ENCODE measurements at regions not wholly inside any gene's neighbourhood (a gene's known extent, or its start where the extent isn't known, plus 50 kb on each side); places are given as distances from the start of the nearest gene placed in this dataset.

DNA sequence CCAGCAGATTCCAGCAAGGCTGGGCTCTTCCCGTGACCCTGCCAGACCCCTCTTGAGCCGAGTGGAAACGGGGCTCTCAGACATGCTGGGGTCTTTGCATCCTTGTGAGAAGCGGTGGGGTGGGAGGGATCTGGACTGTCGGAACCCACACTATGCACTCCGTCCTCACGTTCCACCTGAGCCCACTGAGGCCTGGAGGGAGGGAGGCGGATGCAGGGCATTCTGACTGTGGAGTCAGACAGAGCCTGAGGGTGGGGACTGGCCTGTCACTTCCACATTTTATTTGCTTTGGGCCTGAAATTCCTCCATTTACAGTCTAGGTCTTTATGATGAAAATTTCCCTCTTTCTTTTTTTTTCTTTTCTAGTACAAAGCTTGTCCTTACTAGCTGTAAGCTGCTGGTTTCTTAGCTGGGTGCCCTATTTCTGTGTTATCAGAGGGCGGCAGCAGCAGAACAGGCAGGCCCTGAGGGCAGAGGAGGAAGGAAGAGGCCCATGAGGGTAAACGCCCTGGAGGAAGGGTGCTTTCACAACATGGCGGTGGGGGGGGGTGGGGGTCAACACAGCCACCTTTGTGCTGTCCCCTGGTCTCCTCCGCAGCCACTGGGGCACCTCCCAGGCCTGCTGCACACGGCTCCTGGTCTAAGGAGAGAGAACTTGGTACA, 373.5 kb upstream of the MYT1L start:
- TF ChIP-seq, protein P1, sequence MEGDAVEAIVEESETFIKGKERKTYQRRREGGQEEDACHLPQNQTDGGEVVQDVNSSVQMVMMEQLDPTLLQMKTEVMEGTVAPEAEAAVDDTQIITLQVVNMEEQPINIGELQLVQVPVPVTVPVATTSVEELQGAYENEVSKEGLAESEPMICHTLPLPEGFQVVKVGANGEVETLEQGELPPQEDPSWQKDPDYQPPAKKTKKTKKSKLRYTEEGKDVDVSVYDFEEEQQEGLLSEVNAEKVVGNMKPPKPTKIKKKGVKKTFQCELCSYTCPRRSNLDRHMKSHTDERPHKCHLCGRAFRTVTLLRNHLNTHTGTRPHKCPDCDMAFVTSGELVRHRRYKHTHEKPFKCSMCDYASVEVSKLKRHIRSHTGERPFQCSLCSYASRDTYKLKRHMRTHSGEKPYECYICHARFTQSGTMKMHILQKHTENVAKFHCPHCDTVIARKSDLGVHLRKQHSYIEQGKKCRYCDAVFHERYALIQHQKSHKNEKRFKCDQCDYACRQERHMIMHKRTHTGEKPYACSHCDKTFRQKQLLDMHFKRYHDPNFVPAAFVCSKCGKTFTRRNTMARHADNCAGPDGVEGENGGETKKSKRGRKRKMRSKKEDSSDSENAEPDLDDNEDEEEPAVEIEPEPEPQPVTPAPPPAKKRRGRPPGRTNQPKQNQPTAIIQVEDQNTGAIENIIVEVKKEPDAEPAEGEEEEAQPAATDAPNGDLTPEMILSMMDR (IDR thresholded peaks at IDR 0.05), result no peak
- TF ChIP-seq POLR2A (IDR thresholded peaks at IDR 0.05), result no peak

Measured in lower leg skin (tissue), 3 donors.